ENCODE measurements at regions not wholly inside any gene's neighbourhood (a gene's known extent, or its start where the extent isn't known, plus 50 kb on each side); places are given as distances from the start of the nearest gene placed in this dataset.
A peak's percentile ranks its signal among the peaks of the same experiment; 100 is the strongest.

GRCh38 chr2:120670371-120670770 is 65.3 kb upstream of the GLI2 start:
- DNase-seq: no peak

- DNase-seq: no peak
Observed at GRCh38 chr2:120670771-120671480, 64.7 kb upstream of the GLI2 start.

- no peak for DNase-seq
Observed at GRCh38 chr2:120672526-120673204, 63.0 kb upstream of the GLI2 start.

- no peak for DNase-seq
Observed at GRCh38 chr2:120673205-120673550, 62.5 kb upstream of the GLI2 start.

- DNase-seq: no peak
Observed at GRCh38 chr2:120673571-120674061, 62.1 kb upstream of the GLI2 start.

GRCh38 chr2:120674246-120675170 is 61.2 kb upstream of the GLI2 start:
- no peak for DNase-seq

GRCh38 chr2:120675460-120676130 is 60.1 kb upstream of the GLI2 start:
- no peak for DNase-seq

GRCh38 chr2:120677221-120677620 is 58.4 kb upstream of the GLI2 start:
- no peak for DNase-seq

- no peak for DNase-seq
Observed at GRCh38 chr2:120677696-120678247, 57.9 kb upstream of the GLI2 start.

- DNase-seq: no peak
Observed at GRCh38 chr2:120678251-120678650, 57.4 kb upstream of the GLI2 start.

- DNase-seq: no peak
Observed at GRCh38 chr2:120678926-120679325, 56.7 kb upstream of the GLI2 start.

- DNase-seq: no peak
Observed at GRCh38 chr2:120679526-120679925, 56.1 kb upstream of the GLI2 start.

- peak; percentile 18 for DNase-seq
Observed at GRCh38 chr2:120680136-120680761, 55.4 kb upstream of the GLI2 start.

GRCh38 chr2:120681181-120681580 is 54.5 kb upstream of the GLI2 start:
- no peak for DNase-seq

GRCh38 chr2:120681696-120682288 is 53.9 kb upstream of the GLI2 start:
- DNase-seq: no peak

- DNase-seq: no peak
Observed at GRCh38 chr2:120682654-120683053, 53.0 kb upstream of the GLI2 start.

GRCh38 chr2:120683081-120683480 is 52.6 kb upstream of the GLI2 start:
- DNase-seq: no peak

GRCh38 chr2:120683701-120684100 is 52.0 kb upstream of the GLI2 start:
- DNase-seq: no peak

GRCh38 chr2:120684289-120685065 is 51.2 kb upstream of the GLI2 start:
- no peak for DNase-seq

GRCh38 chr2:120685066-120685973 is 50.3 kb upstream of the GLI2 start:
- no peak for DNase-seq
